ENCODE measurements at regions not wholly inside any gene's neighbourhood (a gene's known extent, or its start where the extent isn't known, plus 50 kb on each side); places are given as distances from the start of the nearest gene placed in this dataset.
"Not testable (repeated sequence)": the region's sequence is repeated elsewhere in the genome, so short reads cannot be mapped to it uniquely, and the experiment has no call there.

GRCh38 chr5:121421646-121422045 lies 430.0 kb upstream of the FTMT start:
- TF ChIP-seq, protein P1, sequence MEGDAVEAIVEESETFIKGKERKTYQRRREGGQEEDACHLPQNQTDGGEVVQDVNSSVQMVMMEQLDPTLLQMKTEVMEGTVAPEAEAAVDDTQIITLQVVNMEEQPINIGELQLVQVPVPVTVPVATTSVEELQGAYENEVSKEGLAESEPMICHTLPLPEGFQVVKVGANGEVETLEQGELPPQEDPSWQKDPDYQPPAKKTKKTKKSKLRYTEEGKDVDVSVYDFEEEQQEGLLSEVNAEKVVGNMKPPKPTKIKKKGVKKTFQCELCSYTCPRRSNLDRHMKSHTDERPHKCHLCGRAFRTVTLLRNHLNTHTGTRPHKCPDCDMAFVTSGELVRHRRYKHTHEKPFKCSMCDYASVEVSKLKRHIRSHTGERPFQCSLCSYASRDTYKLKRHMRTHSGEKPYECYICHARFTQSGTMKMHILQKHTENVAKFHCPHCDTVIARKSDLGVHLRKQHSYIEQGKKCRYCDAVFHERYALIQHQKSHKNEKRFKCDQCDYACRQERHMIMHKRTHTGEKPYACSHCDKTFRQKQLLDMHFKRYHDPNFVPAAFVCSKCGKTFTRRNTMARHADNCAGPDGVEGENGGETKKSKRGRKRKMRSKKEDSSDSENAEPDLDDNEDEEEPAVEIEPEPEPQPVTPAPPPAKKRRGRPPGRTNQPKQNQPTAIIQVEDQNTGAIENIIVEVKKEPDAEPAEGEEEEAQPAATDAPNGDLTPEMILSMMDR (IDR thresholded peaks at IDR 0.05; ENCODE audit: low read depth, low read length): no peak
- no peak overlapping the region for H3K4me3 ChIP-seq (ENCODE audit: low read depth, low read length)

DNA sequence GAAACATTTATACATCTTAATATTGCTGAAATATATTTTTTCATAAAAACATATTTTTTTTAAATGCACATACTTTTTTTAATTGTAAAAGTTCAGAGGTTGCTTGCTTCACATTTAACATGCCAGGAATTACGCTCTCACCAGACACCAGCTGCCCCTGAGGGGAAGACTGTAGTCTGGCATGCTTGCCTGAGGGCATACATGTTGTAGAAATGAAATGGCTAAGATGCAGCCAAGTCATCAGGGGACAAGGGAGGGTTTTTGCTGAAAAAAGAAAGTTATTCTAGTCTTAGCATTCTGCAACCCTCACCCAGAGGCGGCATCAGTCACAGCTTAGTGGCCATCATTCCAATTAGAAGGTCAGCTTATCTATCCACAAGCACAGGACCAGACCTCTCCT lies 426.7 kb upstream of the FTMT start:
- TF ChIP-seq, protein P1 (IDR thresholded peaks at IDR 0.05; ENCODE audit: low read depth, low read length): no peak
- no peak overlapping the region for H3K4me3 ChIP-seq (ENCODE audit: low read depth, low read length)

GRCh38 chr5:121426153-121426552 lies 425.5 kb upstream of the FTMT start:
- TF ChIP-seq, protein P1 (IDR thresholded peaks at IDR 0.05; ENCODE audit: low read depth, low read length): no peak
- no peak overlapping the region for H3K4me3 ChIP-seq (ENCODE audit: low read depth, low read length)

- no peak overlapping the region for H3K4me3 ChIP-seq (ENCODE audit: low read depth, low read length)
- TF ChIP-seq, protein P1 (IDR thresholded peaks at IDR 0.05; ENCODE audit: low read depth, low read length): no peak
These were observed 421.9 kb upstream of the FTMT start for GRCh38 chr5:121429761-121430160.

DNA sequence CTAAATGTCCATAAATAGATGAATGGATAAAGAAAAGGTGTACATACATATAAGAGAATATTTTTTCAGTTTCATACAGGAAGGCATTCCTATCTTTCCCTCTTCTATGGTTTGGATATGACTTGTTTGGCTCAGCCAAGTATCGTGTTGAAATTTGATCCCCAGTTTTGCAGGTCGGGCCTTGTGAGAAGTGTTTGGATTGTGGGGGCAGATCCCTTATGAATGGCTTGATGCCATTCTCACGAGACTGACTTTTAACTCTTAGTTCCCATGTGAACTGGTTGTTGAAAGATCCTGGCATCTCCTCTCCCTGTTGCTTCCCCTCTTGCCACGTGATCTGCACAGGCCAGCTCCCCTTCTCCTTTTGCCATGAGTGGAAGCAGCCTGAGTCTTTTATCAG lies 421.1 kb upstream of the FTMT start:
- TF ChIP-seq, protein P1 (IDR thresholded peaks at IDR 0.05; ENCODE audit: low read depth, low read length): no peak
- no peak overlapping the region for H3K4me3 ChIP-seq (ENCODE audit: low read depth, low read length)

DNA sequence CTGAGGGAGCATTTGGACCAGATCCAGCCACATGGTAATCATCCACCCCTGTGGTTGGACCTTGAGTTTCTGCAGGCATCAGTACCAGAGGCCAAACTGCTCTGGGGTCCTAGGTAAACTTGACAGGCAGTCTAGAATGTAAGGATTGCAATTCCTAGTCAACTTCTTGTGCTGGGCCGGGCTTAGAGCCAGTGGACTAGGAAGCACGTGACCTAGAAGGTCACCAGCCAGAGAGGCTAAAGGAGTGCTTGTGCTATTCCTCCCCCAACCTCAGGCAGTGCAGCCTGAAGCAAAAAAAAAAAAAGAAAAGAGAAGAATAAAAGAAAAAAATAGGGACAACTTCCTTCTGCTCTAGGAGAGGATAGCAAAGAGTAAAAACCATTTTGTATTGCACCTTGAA lies 406.2 kb upstream of the FTMT start:
- TF ChIP-seq, protein P1 (IDR thresholded peaks at IDR 0.05; ENCODE audit: low read depth, low read length): no peak
- H3K4me3 ChIP-seq (ENCODE audit: low read depth, low read length): no peak overlapping the region

- no peak overlapping the region for H3K4me3 ChIP-seq (ENCODE audit: low read depth, low read length)
- TF ChIP-seq, protein P1 (IDR thresholded peaks at IDR 0.05; ENCODE audit: low read depth, low read length): no peak
These were observed 389.2 kb upstream of the FTMT start for GRCh38 chr5:121462441-121462840.

DNA sequence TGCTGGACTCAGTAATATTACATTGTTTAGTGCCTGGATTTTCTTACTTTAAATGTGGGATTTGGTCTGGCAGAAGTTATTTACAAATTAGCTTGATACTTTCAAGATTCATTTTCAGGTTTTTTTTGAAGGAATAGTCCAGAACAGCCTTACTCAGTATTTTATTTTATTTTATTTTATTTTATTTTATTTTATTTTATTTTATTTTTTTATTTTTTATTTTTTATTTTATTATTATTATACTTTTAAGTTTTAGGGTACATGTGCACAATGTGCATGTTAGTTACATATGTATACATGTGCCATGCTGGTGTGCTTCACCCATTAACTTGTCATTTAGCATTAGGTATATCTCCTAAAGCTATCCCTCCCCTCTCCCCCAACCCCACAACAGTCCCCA lies 380.5 kb upstream of the FTMT start:
- not testable (repeated sequence) for H3K4me3 ChIP-seq (ENCODE audit: low read depth, low read length)

Data from WI38 (cell line).